BLaER1 treated with 17β-estradiol and CSF1 and Interleukin-3, amounts not matched to agents 10 nM and 100 nM (cell line): ENCODE measurements at regions not wholly inside any gene's neighbourhood (a gene's known extent, or its start where the extent isn't known, plus 50 kb on each side); places are given as distances from the start of the nearest gene placed in this dataset.

Experiments
- H3K27ac ChIP-seq, 11 experiments: shearing (Covaris generic); formaldehyde crosslinking; 2 replicates each; pipeline ENCODE4 v1.8.1; 2022
- H3K27me3 ChIP-seq, 11 experiments: shearing (Covaris generic); formaldehyde crosslinking; 2 replicates each; pipeline ENCODE4 v1.8.1; 2022
- H3K36me3 ChIP-seq, 11 experiments: shearing (Covaris generic); formaldehyde crosslinking; 2 replicates each; pipeline ENCODE4 v1.8.1; 2022
- H3K4me1 ChIP-seq, 10 experiments: shearing (Covaris generic); formaldehyde crosslinking; 2 replicates each; pipeline ENCODE4 v1.8.1; 2022
- H3K4me2 ChIP-seq, 11 experiments: shearing (Covaris generic); formaldehyde crosslinking; 2 replicates each; pipeline ENCODE4 v1.8.1; 2022
- H3K4me3 ChIP-seq, 10 experiments: shearing (Covaris generic); formaldehyde crosslinking; 2 replicates each; pipeline ENCODE4 v1.8.1; 2022
- H3K9ac ChIP-seq, 11 experiments: shearing (Covaris generic); formaldehyde crosslinking; 2 replicates each; pipeline ENCODE4 v1.8.1; 2022
- H3K9me3 ChIP-seq, 11 experiments: shearing (Covaris generic); formaldehyde crosslinking; replicated peaks in 1 of 11; 2 replicates each; pipeline ENCODE4 v1.8.1; 2022
- H4K20me1 ChIP-seq, 11 experiments: shearing (Covaris generic); formaldehyde crosslinking; 2 replicates each; pipeline ENCODE4 v1.8.1; 2022
- Cebpa-rat ChIP-seq, 11 experiments: shearing (Covaris generic); IDR thresholded peaks; 2 replicates each; pipeline ENCODE4 v1.8.1; 2022

DNA sequence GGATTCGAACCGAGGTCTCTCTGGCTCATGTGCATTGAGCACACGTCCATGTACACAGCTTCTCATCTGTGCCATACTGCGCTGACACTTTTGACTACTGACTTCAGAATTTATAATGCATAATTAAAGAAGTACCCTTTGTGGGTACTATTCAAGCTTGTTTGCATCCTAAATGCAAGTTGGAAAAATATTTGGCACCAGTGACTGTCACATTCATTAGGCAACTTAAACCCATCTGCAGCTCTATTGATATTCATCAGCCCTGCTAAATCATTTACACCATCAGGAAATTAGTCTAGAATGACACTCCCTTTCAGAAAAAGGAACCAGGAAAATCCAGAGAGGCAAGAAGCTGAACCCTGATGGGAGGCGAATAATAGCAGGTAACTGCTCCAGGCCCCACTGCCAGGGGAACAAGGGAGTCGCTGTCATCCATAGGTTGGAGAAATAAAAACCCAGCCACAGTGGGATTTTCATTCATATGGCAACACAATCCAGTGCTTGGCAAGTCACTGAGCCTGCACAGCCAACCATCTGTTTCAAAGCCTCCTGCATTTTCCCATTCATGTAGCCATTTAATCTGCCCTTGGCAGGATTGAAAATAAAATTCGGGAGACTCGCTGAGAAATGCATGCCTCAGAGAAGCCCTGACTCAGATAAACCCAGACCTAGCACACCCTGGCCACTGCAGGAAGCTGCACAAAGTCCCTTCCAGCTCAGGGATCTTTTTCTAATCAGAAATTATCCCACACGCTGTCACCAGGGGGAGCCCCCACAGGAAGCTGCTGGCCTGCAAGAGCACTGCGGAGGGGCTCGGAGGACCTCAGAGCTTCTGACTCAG, 103.0 kb upstream of the VEPH1 start:
- Histone ChIP-seq H3K4me2 (0 out of 22 replicates have a peak overlapping the region, but pooled peaks of 2 of the 11 experiments have one; percentile 3 to 63), H3K36me3 (no peaks in the 10 kb centered on the region), H3K4me1 (peaks cover 21 to 36% (median 32%) of the 10 kb centered on the region in 10 experiments), H4K20me1 (no peaks in the 10 kb centered on the region), H3K27ac (no peak overlapping the region), H3K9me3 (peaks cover 0 to 11% (median 0%) of the 10 kb centered on the region in 11 experiments; a peak in 3 of 22 replicates), H3K27me3 (no peaks in the 10 kb centered on the region), H3K4me3 (no peak overlapping the region), H3K9ac (no peak overlapping the region)
- TF ChIP-seq Cebpa-rat (IDR thresholded peaks at IDR 0.05) = no peak

DNA sequence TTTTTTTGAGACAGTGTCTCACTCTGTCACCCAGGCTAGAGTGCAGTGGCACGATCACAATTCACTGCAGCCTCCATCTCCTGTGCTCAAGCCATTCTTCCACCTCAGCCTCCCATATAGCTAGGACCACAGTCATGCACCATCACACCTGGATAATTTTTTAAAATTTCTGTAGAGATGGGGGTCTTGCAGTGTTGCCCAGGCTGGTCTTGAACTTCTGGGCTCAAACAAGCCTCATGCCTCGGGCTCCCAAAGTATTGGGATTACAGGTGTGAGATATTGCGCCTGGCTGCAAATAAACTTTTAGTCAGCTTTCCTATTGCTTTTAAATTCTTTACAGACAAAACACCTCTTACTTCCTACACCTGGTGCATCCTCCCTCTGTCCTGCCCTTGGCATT, 102.1 kb upstream of the VEPH1 start:
- TF ChIP-seq Cebpa-rat (IDR thresholded peaks at IDR 0.05) = no peak
- H3K9me3 ChIP-seq = peaks cover 0 to 11% (median 0%) of the 10 kb centered on the region in 11 experiments; a peak in 3 of 22 replicates
- no peaks in the 10 kb centered on the region for H3K27me3 ChIP-seq
- H3K36me3 ChIP-seq = no peaks in the 10 kb centered on the region
- H3K9ac ChIP-seq = no peak overlapping the region
- no peak overlapping the region for H3K4me2 ChIP-seq
- no peak overlapping the region for H3K27ac ChIP-seq
- H4K20me1 ChIP-seq = no peaks in the 10 kb centered on the region
- H3K4me1 ChIP-seq = peaks cover 12 to 27% (median 23%) of the 10 kb centered on the region in 10 experiments
- no peak overlapping the region for H3K4me3 ChIP-seq

DNA sequence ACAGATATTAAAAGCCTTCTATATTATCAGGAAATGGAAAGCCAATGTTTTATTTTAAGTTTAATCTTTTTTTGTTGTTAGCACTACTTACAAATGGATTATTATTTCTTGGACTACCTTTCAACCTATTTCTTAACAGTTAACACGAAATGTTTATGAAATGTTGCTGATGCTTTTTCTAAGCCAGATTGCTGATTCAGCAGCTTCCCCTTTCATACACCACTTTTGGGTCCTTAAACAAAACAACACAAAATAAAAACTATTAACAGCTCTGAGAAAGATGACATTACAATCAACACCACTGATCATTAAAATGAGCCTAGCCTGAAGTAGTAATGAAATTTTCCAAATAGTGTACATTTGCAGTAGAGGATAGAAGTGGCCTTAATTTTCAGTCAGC, 99.2 kb upstream of the VEPH1 start:
- H3K36me3 ChIP-seq = no peaks in the 10 kb centered on the region
- no peak overlapping the region for H3K9ac ChIP-seq
- H3K4me3 ChIP-seq = no peak overlapping the region
- no peak for TF ChIP-seq Cebpa-rat (IDR thresholded peaks at IDR 0.05)
- H3K4me2 ChIP-seq = no peak overlapping the region
- H3K9me3 ChIP-seq = no peaks in the 10 kb centered on the region
- H3K27me3 ChIP-seq = no peaks in the 10 kb centered on the region
- no peaks in the 10 kb centered on the region for H4K20me1 ChIP-seq
- H3K4me1 ChIP-seq = peaks cover under 1 to 12% (median 6%) of the 10 kb centered on the region in 10 experiments; a peak in 19 of 20 replicates
- H3K27ac ChIP-seq = no peak overlapping the region

DNA sequence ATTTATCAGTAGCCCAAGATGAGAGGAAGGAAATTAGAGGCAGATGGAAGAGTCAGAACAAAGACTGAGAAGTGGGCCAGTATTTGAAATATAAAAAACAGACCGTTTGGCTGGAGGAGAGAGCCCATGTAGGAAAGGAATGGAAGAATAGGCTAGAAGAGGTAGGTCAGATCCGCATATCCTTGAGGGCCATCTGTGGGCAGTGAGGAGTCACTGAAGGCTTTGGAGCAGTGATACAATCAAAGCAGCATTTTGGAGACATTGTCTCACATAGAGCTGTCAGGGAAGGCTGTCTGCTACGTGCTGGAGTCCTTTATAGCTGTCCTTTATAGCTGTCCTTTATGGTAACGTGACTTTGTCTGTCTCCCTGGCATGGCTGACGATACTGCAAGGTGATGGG, 92.0 kb upstream of the VEPH1 start:
- no peak overlapping the region for H3K9ac ChIP-seq
- no peak overlapping the region for H3K4me2 ChIP-seq
- no peaks in the 10 kb centered on the region for H4K20me1 ChIP-seq
- no peak for TF ChIP-seq Cebpa-rat (IDR thresholded peaks at IDR 0.05)
- peaks cover 0 to 8% (median 4%) of the 10 kb centered on the region in 10 experiments; a peak in 6 of 20 replicates for H3K4me1 ChIP-seq
- H3K36me3 ChIP-seq = no peaks in the 10 kb centered on the region
- H3K27ac ChIP-seq = no peak overlapping the region
- H3K9me3 ChIP-seq = no peaks in the 10 kb centered on the region
- no peaks in the 10 kb centered on the region for H3K27me3 ChIP-seq
- H3K4me3 ChIP-seq = no peak overlapping the region

DNA sequence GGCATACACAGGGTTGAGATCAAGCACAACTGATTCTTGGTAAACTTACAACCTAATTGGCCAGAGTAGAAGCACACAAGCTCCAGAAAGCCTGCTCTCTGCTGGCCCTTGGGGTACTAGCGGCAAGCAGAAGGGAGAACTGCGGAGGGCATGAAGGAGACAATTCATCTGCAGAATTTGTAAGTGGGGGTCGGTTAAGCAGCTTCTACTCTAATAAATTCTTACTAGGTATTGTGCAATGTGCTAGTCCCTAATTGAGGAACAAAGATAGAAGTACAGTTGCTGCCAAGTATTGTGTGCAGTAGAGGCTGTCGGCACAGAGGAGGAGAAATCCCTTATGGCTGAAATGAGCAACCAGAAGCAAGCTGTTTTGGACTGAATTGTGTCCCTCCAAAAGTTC, 91.2 kb upstream of the VEPH1 start:
- no peaks in the 10 kb centered on the region for H4K20me1 ChIP-seq
- no peaks in the 10 kb centered on the region for H3K9me3 ChIP-seq
- H3K36me3 ChIP-seq = no peaks in the 10 kb centered on the region
- TF ChIP-seq Cebpa-rat (IDR thresholded peaks at IDR 0.05) = peak in 7 of 11 experiments; percentile 12 to 60 (median 49); a peak in 9 of 22 replicates
- no peak overlapping the region for H3K9ac ChIP-seq
- no peak overlapping the region for H3K4me3 ChIP-seq
- H3K27ac ChIP-seq = no peak overlapping the region
- no peaks in the 10 kb centered on the region for H3K27me3 ChIP-seq
- H3K4me2 ChIP-seq = no peak overlapping the region; a peak in 1 of 22 replicates
- peaks cover 0 to 8% (median 4%) of the 10 kb centered on the region in 10 experiments; a peak in 6 of 20 replicates for H3K4me1 ChIP-seq

DNA sequence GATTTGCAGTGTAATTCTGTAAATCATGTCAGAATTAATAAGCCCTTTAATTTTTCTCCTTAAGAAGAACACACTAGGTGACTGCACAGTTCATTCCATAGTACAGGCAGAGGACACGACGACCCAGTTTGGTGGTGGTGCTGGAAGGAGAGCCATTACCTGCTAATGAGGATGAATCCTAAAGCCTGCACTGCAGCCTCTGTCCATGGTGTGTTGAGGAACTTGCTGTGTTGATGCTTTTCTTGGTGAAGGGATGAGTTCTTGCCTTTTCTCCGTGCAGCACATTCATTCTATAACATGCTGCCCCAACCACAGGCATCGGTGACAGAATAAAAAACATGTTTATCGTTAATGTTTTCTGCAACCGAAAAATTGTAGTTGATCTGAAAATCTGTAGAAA, 89.6 kb upstream of the VEPH1 start:
- no peak overlapping the region for H3K4me3 ChIP-seq
- no peak overlapping the region for H3K9ac ChIP-seq
- no peaks in the 10 kb centered on the region for H3K36me3 ChIP-seq
- H3K27ac ChIP-seq = no peak overlapping the region
- peaks cover 0 to 8% (median 4%) of the 10 kb centered on the region in 10 experiments; a peak in 6 of 20 replicates for H3K4me1 ChIP-seq
- no peaks in the 10 kb centered on the region for H3K27me3 ChIP-seq
- no peaks in the 10 kb centered on the region for H4K20me1 ChIP-seq
- no peaks in the 10 kb centered on the region for H3K9me3 ChIP-seq
- no peak for TF ChIP-seq Cebpa-rat (IDR thresholded peaks at IDR 0.05)
- no peak overlapping the region for H3K4me2 ChIP-seq

DNA sequence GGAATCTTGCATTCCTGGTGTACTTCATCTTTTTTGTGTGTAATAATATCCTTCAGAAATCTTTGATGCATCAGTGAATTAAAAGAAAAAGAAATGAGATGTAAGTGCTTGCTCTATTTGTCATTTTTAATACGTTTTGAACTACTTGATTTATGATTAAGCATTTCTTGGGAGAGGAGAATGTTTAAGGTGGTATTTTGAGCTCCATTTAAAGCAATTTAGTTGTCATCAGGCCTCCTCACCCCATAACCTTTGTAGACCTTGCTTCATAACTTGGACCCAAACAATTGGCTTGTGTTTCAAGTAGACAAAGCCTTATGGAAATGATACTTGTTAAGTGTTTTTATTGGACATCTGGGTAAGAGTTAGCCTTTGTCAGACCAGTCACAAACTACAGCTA, 87.1 kb upstream of the VEPH1 start:
- no peak overlapping the region for H3K27ac ChIP-seq
- peaks cover 0 to 5% (median 0%) of the 10 kb centered on the region in 11 experiments; a peak in 3 of 22 replicates for H3K9me3 ChIP-seq
- H4K20me1 ChIP-seq = no peaks in the 10 kb centered on the region
- no peak overlapping the region for H3K9ac ChIP-seq
- H3K36me3 ChIP-seq = no peaks in the 10 kb centered on the region
- peaks cover 0 to 8% (median 4%) of the 10 kb centered on the region in 10 experiments; a peak in 6 of 20 replicates for H3K4me1 ChIP-seq
- no peak for TF ChIP-seq Cebpa-rat (IDR thresholded peaks at IDR 0.05)
- H3K27me3 ChIP-seq = no peaks in the 10 kb centered on the region
- H3K4me3 ChIP-seq = no peak overlapping the region
- no peak overlapping the region for H3K4me2 ChIP-seq

DNA sequence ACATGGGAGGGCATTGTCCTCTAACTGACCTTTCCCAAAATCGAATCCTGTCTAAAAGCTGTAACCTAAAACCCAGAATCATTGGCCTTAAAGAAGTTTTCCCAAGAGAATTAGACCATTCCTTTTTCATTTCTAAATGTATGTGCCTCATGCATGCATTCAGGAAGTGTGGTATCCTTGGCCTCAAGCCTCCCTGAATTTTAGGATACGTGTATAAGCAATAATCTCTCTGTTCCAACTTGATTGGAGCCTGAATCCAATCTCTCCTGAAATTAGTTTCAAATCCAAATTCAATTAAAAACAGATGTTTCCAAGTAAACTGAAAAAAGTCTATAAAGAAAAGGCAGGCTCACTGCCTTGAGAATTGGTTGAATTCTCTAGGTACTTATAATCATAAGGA, 86.0 kb upstream of the VEPH1 start:
- Histone ChIP-seq H4K20me1 (no peaks in the 10 kb centered on the region), H3K27me3 (no peaks in the 10 kb centered on the region), H3K27ac (no peak overlapping the region), H3K4me2 (no peak overlapping the region), H3K9me3 (peaks cover 0 to 5% (median 0%) of the 10 kb centered on the region in 11 experiments; a peak in 3 of 22 replicates), H3K9ac (no peak overlapping the region), H3K36me3 (no peaks in the 10 kb centered on the region), H3K4me3 (no peak overlapping the region), H3K4me1 (peaks cover 0 to 8% (median 2%) of the 10 kb centered on the region in 10 experiments; a peak in 5 of 20 replicates)
- TF ChIP-seq Cebpa-rat (IDR thresholded peaks at IDR 0.05) = no peak

DNA sequence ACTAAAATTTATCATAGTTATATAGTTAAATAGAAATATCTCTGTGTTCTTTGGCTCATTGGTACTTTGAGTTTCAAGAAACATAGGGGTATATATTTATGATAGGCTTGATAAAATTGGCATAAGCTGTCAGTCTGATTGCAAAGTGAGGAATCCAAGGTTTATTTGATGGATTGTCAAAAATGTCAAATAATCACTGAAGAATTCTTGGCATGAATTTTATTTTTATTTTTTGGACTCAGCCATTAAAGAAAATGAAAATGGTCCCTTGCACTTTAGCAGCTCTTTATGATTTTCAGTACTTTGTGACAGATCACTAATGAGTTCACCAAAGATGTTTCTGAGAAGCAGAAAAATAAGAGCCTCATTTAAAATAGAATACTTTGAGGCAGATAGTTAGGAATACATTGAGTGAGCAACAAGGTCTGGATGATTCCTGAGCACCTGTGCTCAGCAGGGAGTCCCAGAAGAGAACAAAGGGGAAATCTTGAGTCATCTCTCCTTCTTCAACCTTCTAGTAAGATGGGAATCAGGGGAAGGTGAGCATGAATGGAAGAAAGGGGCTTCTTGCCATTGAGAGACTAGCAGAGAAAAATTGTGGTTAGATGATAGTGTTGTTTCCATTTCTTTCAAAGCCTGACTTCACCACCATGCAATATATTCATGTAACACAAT, 85.3 kb upstream of the VEPH1 start:
- Histone ChIP-seq H3K27ac (no peak overlapping the region), H4K20me1 (no peaks in the 10 kb centered on the region), H3K9me3 (peaks cover 0 to 5% (median 0%) of the 10 kb centered on the region in 11 experiments; a peak in 3 of 22 replicates), H3K4me1 (peaks cover 0 to 8% (median 2%) of the 10 kb centered on the region in 10 experiments; a peak in 5 of 20 replicates), H3K4me2 (no peak overlapping the region), H3K4me3 (no peak overlapping the region), H3K9ac (no peak overlapping the region), H3K36me3 (no peaks in the 10 kb centered on the region), H3K27me3 (no peaks in the 10 kb centered on the region)
- TF ChIP-seq Cebpa-rat (IDR thresholded peaks at IDR 0.05) = no peak
